Naive thymus-derived CD4-positive, alpha-beta T cell (primary cell): ENCODE measurements at regions not wholly inside any gene's neighbourhood (a gene's known extent, or its start where the extent isn't known, plus 50 kb on each side); places are given as distances from the start of the nearest gene placed in this dataset.
A peak's percentile ranks its signal among the peaks of the same experiment; 100 is the strongest.

Experiments
- ATAC-seq: fragments of 150-1000 bp; cut with Tn5 transposase; 2 replicates; pipeline ENCODE4 v1.10.0; 2021; ENCODE audit warnings: mild to moderate bottlenecking, moderate library complexity
- CTCF ChIA-PET: fragments of 350-600 bp; sonication (Branson Sonifier 250); formaldehyde crosslinking; loops from one replicate; lab custom pipeline; 2021; ENCODE audit warnings: antibody characterized with exemption; lab: Charles Lee
- POLR2A ChIA-PET: fragments of 350-600 bp; sonication (Branson Sonifier 250); formaldehyde crosslinking; loops from one replicate; lab custom pipeline; 2021; ENCODE audit warnings: antibody characterized with exemption, inconsistent platforms; lab: Charles Lee
- DNase-seq, 9 donors: peaks; one replicate each; pipeline versions ENCODE4 v3.0.0 to v3.0.0-alpha.2; 2020 to 2022; ENCODE audit warnings: mixed read lengths in 1 of 9
- H3K27ac ChIP-seq: one replicate; pipeline ENCODE4 v1.7.0; 2013; ENCODE audit warnings: mild to moderate bottlenecking, low read depth, low read length, moderate library complexity
- H3K27me3 ChIP-seq, 2 donors: one replicate each; pipeline ENCODE4 v1.7.0; 2013; ENCODE audit warnings: low read length in 2 of 2, mild to moderate bottlenecking in 2 of 2, moderate library complexity in 2 of 2; ENCODE audit not compliant: control insufficient read depth in 2 of 2, insufficient read depth in 2 of 2
- H3K36me3 ChIP-seq, 3 experiments: 1 replicate in 2 of 3; 2 replicates in 1 of 3; pipeline ENCODE4 v1.7.0; 2013; ENCODE audit warnings: low read length in 3 of 3, mild to moderate bottlenecking in 3 of 3, moderate library complexity in 1 of 3; ENCODE audit not compliant: insufficient read depth in 3 of 3, control insufficient read depth in 2 of 3
- H3K4me1 ChIP-seq, 2 donors: one replicate each; pipeline ENCODE4 v1.7.0; 2013; ENCODE audit warnings: low read length in 2 of 2, mild to moderate bottlenecking in 2 of 2, moderate library complexity in 1 of 2; ENCODE audit not compliant: control insufficient read depth in 2 of 2, insufficient read depth in 2 of 2
- H3K4me3 ChIP-seq: 2 replicates; pipeline ENCODE4 v1.7.0; 2013; ENCODE audit warnings: mild to moderate bottlenecking, low read length
- H3K9me3 ChIP-seq, 3 experiments: 1 replicate in 2 of 3; 2 replicates in 1 of 3; pipeline ENCODE4 v1.7.0; 2013; ENCODE audit warnings: low read length in 3 of 3; ENCODE audit not compliant: control insufficient read depth in 2 of 3
- H3K27ac Mint-ChIP-seq, 9 donors: one replicate each; pipeline ENCODE4 v1.8.0; 2020 to 2022; ENCODE audit warnings: mixed read lengths in 9 of 9, mild to moderate bottlenecking in 8 of 9, moderate library complexity in 5 of 9, inconsistent platforms in 2 of 9
- H3K27me3 Mint-ChIP-seq, 5 donors: one replicate each; pipeline ENCODE4 v1.8.0; 2021 to 2022; ENCODE audit warnings: mixed read lengths in 5 of 5, mild to moderate bottlenecking in 1 of 5
- H3K36me3 Mint-ChIP-seq, 5 donors: one replicate each; pipeline ENCODE4 v1.8.0; 2020 to 2022; ENCODE audit warnings: mixed read lengths in 5 of 5, mild to moderate bottlenecking in 3 of 5, inconsistent platforms in 1 of 5
- H3K4me1 Mint-ChIP-seq, 7 donors: one replicate each; pipeline ENCODE4 v1.8.0; 2020 to 2022; ENCODE audit warnings: mixed read lengths in 7 of 7, mild to moderate bottlenecking in 3 of 7, inconsistent platforms in 1 of 7
- H3K4me3 Mint-ChIP-seq, 10 donors: one replicate each; pipeline ENCODE4 v1.8.0; 2020 to 2022; ENCODE audit warnings: mild to moderate bottlenecking in 10 of 10, mixed read lengths in 10 of 10, moderate library complexity in 6 of 10, inconsistent platforms in 2 of 10
- H3K9me3 Mint-ChIP-seq, 11 donors: one replicate each; pipeline ENCODE4 v1.8.0; 2020 to 2022; ENCODE audit warnings: mixed read lengths in 11 of 11, mild to moderate bottlenecking in 4 of 11, inconsistent platforms in 1 of 11, moderate library complexity in 1 of 11
- intact Hi-C, 2 donors: fragments of 100-400 bp; cut with micrococcal nuclease; formaldehyde crosslinking; loops; one replicate each; pipeline ENCODE4 v1.15.1; 2023

DNA sequence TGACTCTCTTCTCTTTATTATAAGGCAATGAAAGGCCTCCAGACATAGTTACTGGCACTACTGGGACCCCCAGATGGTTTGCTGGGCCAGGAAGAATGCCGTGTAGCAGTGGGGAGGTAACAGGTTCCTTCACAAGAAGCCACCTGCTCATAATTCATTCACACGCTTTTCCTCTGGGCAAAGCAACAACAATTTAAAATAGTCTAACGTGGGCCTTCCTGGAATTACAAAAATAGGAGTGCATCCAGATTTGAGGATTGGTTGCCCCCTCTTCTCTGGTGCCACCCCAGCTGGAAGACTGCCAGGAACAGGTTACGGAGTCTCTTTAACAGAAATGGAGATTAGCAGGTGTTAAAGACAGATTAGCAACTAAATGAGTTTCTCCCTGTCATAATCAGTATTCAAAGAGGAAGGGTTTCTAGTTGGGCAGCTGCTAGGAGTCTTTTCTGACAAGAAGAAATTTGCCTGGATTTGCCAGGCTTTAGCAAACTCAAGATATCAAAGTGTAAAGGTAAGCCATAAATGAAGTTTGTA, 409.6 kb downstream of the NPIPA8 start:
- DNase-seq: no peak
- H3K27ac ChIP-seq: no peak overlapping the region
- no peaks in the 10 kb centered on the region for H3K27me3 ChIP-seq
- Mint-ChIP-seq H3K9me3 (peaks cover 0 to 24% (median 3%) of the 10 kb centered on the region in 11 donors), H3K4me1 (no peaks in the 10 kb centered on the region), H3K27me3 (peaks cover 7 to 39% (median 10%) of the 10 kb centered on the region in 5 donors), H3K4me3 (no peak overlapping the region), H3K27ac (no peak overlapping the region), H3K36me3 (no peaks in the 10 kb centered on the region)
- intact Hi-C loops: no loop called here
- ChIA-PET POLR2A (no interaction called here), CTCF (no interaction called here)
- peaks cover 0 to 5% (median 0%) of the 10 kb centered on the region in 3 experiments for H3K9me3 ChIP-seq
- ATAC-seq: no peak
- no peak overlapping the region for H3K4me3 ChIP-seq
- no peaks in the 10 kb centered on the region for H3K4me1 ChIP-seq
- no peaks in the 10 kb centered on the region for H3K36me3 ChIP-seq

DNA sequence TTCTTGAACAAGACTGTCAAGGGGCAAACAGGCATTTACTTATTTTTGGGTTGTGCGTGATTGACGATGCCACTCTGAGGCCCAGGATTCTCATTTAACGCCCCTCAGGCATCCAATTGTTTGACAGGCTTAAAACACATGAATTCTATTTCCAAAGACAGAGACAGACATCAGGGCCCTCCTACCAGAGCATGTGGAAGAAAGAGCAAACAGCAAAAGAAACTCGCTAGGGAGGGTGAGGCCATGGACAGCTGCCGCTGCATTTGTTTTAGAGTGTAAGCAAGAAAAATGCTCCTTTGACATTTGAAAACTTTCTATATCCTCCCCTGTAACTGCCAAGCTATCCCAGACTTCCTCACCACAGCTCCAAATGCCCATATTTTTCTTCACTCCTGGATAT, 410.1 kb downstream of the NPIPA8 start:
- ATAC-seq (no peak), DNase-seq (no peak)
- H3K4me1 Mint-ChIP-seq: no peaks in the 10 kb centered on the region
- Histone ChIP-seq H3K27me3 (no peaks in the 10 kb centered on the region), H3K27ac (no peak overlapping the region), H3K4me1 (no peaks in the 10 kb centered on the region), H3K36me3 (no peaks in the 10 kb centered on the region), H3K9me3 (peaks cover 0 to 5% (median 0%) of the 10 kb centered on the region in 3 experiments), H3K4me3 (no peak overlapping the region)
- intact Hi-C loops: no loop called here
- peaks cover 7 to 39% (median 14%) of the 10 kb centered on the region in 5 donors for H3K27me3 Mint-ChIP-seq
- no peaks in the 10 kb centered on the region for H3K36me3 Mint-ChIP-seq
- no peak overlapping the region for H3K4me3 Mint-ChIP-seq
- H3K27ac Mint-ChIP-seq: no peak overlapping the region
- ChIA-PET POLR2A (no interaction called here), CTCF (no interaction called here)
- H3K9me3 Mint-ChIP-seq: peaks cover 0 to 21% (median 3%) of the 10 kb centered on the region in 11 donors

- intact Hi-C loops: no loop called here
These were observed 410.8 kb downstream of the NPIPA8 start for GRCh38 chr16:17925761-17926160.

GRCh38 chr16:17921357-17921978, 415.1 kb downstream of the NPIPA8 start:
- no peak overlapping the region for H3K27ac Mint-ChIP-seq
- ChIA-PET POLR2A (no interaction called here), CTCF (no interaction called here)
- peak; percentile 14 for ATAC-seq
- peaks cover 0 to 18% (median 3%) of the 10 kb centered on the region in 11 donors for H3K9me3 Mint-ChIP-seq
- H3K4me1 Mint-ChIP-seq: no peaks in the 10 kb centered on the region
- no peaks in the 10 kb centered on the region for H3K4me1 ChIP-seq
- peaks cover 0 to 9% (median 0%) of the 10 kb centered on the region in 5 donors for H3K36me3 Mint-ChIP-seq
- peaks cover 0 to 5% (median 0%) of the 10 kb centered on the region in 3 experiments for H3K9me3 ChIP-seq
- H3K27me3 Mint-ChIP-seq: peaks cover 7 to 36% (median 31%) of the 10 kb centered on the region in 5 donors
- no peaks in the 10 kb centered on the region for H3K27me3 ChIP-seq
- no peak overlapping the region for H3K4me3 Mint-ChIP-seq
- H3K36me3 ChIP-seq: no peaks in the 10 kb centered on the region
- peak in 6 of 9 donors; percentile 7 to 51 (median 12) for DNase-seq
- intact Hi-C loops: loop anchor here in 1 of 2 donors (5.0 kb wide), 1 partner anchor 836 kb away; no protein-coding TSS in a partner anchor
- no peak overlapping the region for H3K27ac ChIP-seq
- H3K4me3 ChIP-seq: no peak overlapping the region

More at GRCh38 chr16:17925761-17926160, 410.8 kb downstream of the NPIPA8 start:
- ChIA-PET CTCF (no interaction called here), POLR2A (no interaction called here)
- peaks cover 0 to 19% (median 3%) of the 10 kb centered on the region in 11 donors for H3K9me3 Mint-ChIP-seq
- Histone ChIP-seq H3K27ac (no peak overlapping the region), H3K27me3 (no peaks in the 10 kb centered on the region), H3K4me3 (no peak overlapping the region), H3K36me3 (no peaks in the 10 kb centered on the region), H3K9me3 (peaks cover 0 to 5% (median 0%) of the 10 kb centered on the region in 3 experiments), H3K4me1 (no peaks in the 10 kb centered on the region)
- H3K36me3 Mint-ChIP-seq: no peaks in the 10 kb centered on the region
- ATAC-seq: no peak
- no peak for DNase-seq
- H3K27me3 Mint-ChIP-seq: peaks cover 7 to 39% (median 16%) of the 10 kb centered on the region in 5 donors
- no peaks in the 10 kb centered on the region for H3K4me1 Mint-ChIP-seq
- no peak overlapping the region for H3K27ac Mint-ChIP-seq
- H3K4me3 Mint-ChIP-seq: no peak overlapping the region

DNA sequence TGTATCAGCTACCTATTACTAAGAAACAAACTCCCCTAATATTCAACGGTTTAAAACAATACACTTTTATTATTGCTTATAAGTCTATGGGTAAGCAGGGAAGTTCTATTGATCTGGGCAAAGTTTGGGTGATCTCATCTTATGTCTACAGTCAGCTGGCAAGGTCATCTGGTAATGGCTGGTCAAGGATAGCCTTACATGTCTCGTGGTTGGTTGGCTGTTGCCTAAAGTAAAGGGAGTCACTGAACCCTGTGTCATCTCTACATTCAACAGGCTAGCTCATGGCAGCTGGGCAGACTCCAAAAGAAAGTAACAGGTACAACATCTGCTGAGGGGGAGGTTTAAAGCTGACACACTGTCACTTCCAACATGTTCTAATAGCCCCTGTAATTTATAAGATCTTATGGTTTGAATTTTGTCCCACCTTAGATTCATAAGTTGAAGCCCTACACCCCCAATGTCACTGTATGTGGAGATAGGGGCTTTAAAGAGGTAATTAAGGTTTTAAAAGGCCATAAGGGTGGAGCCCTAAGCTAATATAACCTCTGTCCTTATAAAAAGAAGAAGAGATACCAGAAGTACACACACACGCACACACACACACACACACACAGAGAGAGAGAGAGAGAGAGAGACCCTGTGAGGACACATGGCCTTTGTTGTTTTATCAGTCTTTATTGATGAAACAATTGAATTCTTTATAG, 419.1 kb downstream of the NPIPA8 start:
- intact Hi-C loops: no loop called here
- Histone ChIP-seq H3K27ac (no peak overlapping the region), H3K27me3 (no peaks in the 10 kb centered on the region), H3K36me3 (no peaks in the 10 kb centered on the region), H3K9me3 (peaks cover 0 to 3% (median 0%) of the 10 kb centered on the region in 3 experiments), H3K4me3 (no peak overlapping the region), H3K4me1 (no peaks in the 10 kb centered on the region)
- Mint-ChIP-seq H3K4me3 (no peak overlapping the region), H3K4me1 (no peaks in the 10 kb centered on the region), H3K27ac (no peak overlapping the region), H3K36me3 (peaks cover 0 to 9% (median 0%) of the 10 kb centered on the region in 5 donors), H3K27me3 (peaks cover 6 to 49% (median 15%) of the 10 kb centered on the region in 5 donors), H3K9me3 (peaks cover 4 to 40% (median 9%) of the 10 kb centered on the region in 11 donors)
- ChIA-PET POLR2A (no interaction called here), CTCF (no interaction called here)
- ATAC-seq (no peak), DNase-seq (no peak)

GRCh38 chr16:17915791-17916190, 420.7 kb downstream of the NPIPA8 start:
- POLR2A ChIA-PET: no interaction called here
- H3K36me3 ChIP-seq: no peaks in the 10 kb centered on the region

More at GRCh38 chr16:17915791-17916190, 420.7 kb downstream of the NPIPA8 start:
- Mint-ChIP-seq H3K27me3 (peaks cover 0 to 42% (median 15%) of the 10 kb centered on the region in 5 donors), H3K36me3 (peaks cover 0 to 9% (median 0%) of the 10 kb centered on the region in 5 donors), H3K9me3 (peaks cover 4 to 37% (median 9%) of the 10 kb centered on the region in 11 donors), H3K4me1 (no peaks in the 10 kb centered on the region), H3K27ac (no peak overlapping the region), H3K4me3 (no peak overlapping the region)
- DNase-seq (no peak), ATAC-seq (no peak)
- intact Hi-C loops: no loop called here
- no peak overlapping the region for H3K27ac ChIP-seq
- CTCF ChIA-PET: no interaction called here
- H3K4me1 ChIP-seq: no peaks in the 10 kb centered on the region
- no peaks in the 10 kb centered on the region for H3K27me3 ChIP-seq
- peaks cover 0 to 3% (median 0%) of the 10 kb centered on the region in 3 experiments for H3K9me3 ChIP-seq
- no peak overlapping the region for H3K4me3 ChIP-seq
